ENCODE measurements at regions not wholly inside any gene's neighbourhood (a gene's known extent, or its start where the extent isn't known, plus 50 kb on each side); places are given as distances from the start of the nearest gene placed in this dataset.
"Not testable (repeated sequence)": the region's sequence is repeated elsewhere in the genome, so short reads cannot be mapped to it uniquely, and the experiment has no call there.

GRCh38 chr7:65503434-65504152 is 129.9 kb downstream of the ZNF92 start:
- Histone ChIP-seq H3K27me3 (ENCODE audit: insufficient read depth, low read length) (no peaks in the 10 kb centered on the region), H3K4me3 (ENCODE audit: low read length) (no peak overlapping the region), H3K9me3 (ENCODE audit: low read depth, low read length) (no peaks in the 10 kb centered on the region), H3K4me1 (ENCODE audit: insufficient read depth, low read length) (no peaks in the 10 kb centered on the region)

- H3K27me3 ChIP-seq (ENCODE audit: insufficient read depth, low read length); H3K4me1 ChIP-seq (ENCODE audit: insufficient read depth, low read length); H3K9me3 ChIP-seq (ENCODE audit: low read depth, low read length); H3K4me3 ChIP-seq (ENCODE audit: low read length): not testable (repeated sequence)
Observed at GRCh38 chr7:65504504-65505319, 131.1 kb downstream of the ZNF92 start.

DNA sequence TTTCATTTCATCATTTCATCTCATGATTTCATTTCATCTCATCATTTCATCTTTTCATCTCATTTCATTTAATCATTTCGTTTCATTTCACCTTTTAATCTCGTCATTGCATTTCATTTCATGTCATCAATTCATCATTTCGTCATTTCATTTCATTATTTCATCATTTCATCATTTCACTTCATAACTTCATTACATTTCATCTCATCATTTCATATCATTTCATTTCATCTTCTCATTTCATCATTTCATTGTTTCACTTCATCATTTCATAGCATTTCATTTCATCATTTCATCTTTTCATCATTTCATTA is 131.6 kb downstream of the ZNF92 start:
- not testable (repeated sequence) for H3K9me3 ChIP-seq (ENCODE audit: low read depth, low read length); H3K4me1 ChIP-seq (ENCODE audit: insufficient read depth, low read length); H3K4me3 ChIP-seq (ENCODE audit: low read length)
- peaks cover 10% of the 10 kb centered on the region for H3K27me3 ChIP-seq (ENCODE audit: insufficient read depth, low read length)

DNA sequence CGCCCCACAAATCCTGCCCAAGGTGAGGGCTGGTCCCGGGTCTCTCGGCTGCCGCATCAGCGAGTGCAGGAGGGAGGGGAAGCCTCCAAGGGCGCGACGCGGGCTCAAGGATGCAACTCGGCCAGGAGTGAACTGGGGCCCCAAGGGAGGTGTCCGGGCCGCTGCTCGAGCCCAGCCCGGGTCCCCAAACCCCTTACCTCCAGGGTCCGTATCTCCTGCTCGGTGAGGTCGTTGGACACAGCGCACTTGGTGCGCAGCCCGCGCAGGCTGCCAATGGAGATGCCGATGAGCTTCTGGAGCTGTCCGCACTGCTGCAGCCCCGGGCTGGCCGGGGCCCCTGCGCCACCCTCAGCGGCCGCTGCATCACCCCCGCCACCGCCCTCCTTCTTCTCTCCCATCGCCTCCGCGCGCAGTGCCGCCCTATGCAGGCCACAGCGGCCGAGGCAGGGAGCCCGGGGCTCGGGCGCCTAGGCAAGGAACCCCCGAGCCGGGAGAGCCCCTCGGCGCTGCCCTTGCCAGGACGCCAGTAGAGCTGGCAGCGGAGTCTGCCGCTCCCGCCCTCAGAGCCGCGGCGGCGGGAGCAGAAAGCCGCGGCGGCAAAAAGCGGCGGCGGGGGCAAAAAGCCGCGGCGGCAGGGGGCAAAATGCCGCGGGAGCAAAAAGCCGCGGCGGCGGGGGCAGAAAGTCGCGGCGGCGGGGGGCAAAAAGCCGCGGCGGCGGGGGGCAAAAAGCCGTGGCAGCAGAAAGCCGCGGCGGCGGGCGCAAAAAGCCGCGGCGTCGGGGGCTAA is 135.1 kb downstream of the ZNF92 start:
- peak overlapping the region; percentile 19 for H3K4me3 ChIP-seq (ENCODE audit: low read length)
- peaks cover 23% of the 10 kb centered on the region for H3K27me3 ChIP-seq (ENCODE audit: insufficient read depth, low read length)
- H3K4me1 ChIP-seq (ENCODE audit: insufficient read depth, low read length); H3K9me3 ChIP-seq (ENCODE audit: low read depth, low read length): not testable (repeated sequence)

DNA sequence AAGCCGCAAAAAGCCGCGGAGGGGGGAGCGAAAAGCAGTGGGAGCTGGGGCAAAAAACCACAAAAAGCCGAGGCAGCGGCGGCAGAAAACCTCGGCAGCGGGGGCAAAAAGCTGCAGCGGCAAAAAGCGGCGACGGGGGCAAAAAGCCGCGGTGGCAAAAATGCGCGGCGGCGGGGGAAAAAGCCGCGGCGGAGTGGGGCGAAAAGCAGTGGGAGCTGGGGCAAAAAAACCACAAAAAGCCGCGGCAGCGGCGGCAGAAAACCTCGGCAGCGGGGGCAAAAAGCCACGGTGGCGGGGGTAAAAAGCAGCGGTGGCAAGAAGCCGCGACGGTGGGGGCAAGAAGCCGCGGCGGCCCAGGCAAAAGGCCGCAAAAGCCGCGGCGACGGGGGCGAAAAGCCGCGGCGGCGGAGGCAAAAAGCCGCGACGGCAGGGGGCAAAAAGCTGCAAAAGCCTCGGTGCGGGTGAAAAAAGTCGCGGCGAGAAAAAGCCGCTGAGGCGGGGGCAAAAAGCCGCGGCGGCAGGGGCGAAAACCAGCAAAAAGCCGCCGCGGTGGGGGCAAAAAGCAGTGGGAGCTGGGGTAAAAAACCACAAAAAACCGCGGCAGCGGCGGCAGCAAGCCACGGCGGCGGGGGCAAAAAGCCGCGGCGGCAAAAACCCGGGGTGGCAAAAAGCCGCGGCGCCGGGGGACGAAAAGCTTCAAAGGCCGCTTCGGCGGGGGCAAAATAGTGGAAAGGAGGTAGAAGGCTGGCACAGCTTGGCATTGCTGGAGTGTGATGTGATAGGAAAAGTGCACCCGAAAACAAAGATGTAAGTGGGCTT is 135.9 kb downstream of the ZNF92 start:
- H3K4me3 ChIP-seq (ENCODE audit: low read length), result peak overlapping the region; percentile 19
- no peaks in the 10 kb centered on the region for H3K4me1 ChIP-seq (ENCODE audit: insufficient read depth, low read length)
- H3K27me3 ChIP-seq (ENCODE audit: insufficient read depth, low read length), result peaks cover 28% of the 10 kb centered on the region
- no peaks in the 10 kb centered on the region for H3K9me3 ChIP-seq (ENCODE audit: low read depth, low read length)

DNA sequence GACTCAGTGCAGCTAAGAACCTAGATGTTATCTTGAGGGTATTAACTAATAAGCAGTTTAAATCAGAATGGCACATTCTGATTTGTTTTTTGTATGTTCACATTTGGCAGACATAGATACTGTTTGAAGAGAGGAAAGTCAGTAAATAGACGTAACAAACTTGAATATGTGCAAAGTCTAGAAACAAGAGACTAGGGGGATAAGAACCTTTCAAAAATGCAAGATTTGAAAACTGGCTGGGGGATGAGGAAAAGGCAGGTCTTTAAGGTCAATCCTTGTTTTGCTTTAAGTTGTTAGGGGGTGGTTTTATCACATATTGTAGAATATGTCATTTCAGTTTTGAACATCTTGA is 136.5 kb downstream of the ZNF92 start:
- H3K4me3 ChIP-seq (ENCODE audit: low read length); H3K4me1 ChIP-seq (ENCODE audit: insufficient read depth, low read length): not testable (repeated sequence)

DNA sequence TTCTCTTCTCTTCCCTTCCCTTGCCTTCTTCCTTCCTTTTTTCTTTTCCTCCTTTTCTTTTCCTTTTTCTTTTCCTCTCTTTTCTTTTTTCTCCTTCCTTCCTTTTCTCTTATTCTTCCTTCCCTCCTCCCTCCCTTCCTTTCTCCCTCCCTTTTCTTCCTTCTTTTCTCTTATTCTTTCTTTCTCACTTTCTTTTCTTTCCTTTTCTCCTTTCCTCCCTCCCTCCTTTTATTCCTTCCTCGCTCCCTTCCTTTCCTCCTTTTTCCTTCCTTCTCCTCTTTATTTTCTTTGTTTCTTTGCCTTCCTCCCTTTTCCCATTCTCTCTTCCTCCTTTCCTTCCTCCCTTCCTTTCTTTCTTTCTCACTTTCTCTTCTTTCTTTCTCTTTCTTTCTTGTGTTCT is 146.1 kb downstream of the ZNF92 start:
- H3K4me3 ChIP-seq (ENCODE audit: low read length), result not testable (repeated sequence)

More for the DNA sequence above, 136.5 kb downstream of the ZNF92 start:
- H3K9me3 ChIP-seq (ENCODE audit: low read depth, low read length), result not testable (repeated sequence)
- peaks cover 28% of the 10 kb centered on the region for H3K27me3 ChIP-seq (ENCODE audit: insufficient read depth, low read length)

DNA sequence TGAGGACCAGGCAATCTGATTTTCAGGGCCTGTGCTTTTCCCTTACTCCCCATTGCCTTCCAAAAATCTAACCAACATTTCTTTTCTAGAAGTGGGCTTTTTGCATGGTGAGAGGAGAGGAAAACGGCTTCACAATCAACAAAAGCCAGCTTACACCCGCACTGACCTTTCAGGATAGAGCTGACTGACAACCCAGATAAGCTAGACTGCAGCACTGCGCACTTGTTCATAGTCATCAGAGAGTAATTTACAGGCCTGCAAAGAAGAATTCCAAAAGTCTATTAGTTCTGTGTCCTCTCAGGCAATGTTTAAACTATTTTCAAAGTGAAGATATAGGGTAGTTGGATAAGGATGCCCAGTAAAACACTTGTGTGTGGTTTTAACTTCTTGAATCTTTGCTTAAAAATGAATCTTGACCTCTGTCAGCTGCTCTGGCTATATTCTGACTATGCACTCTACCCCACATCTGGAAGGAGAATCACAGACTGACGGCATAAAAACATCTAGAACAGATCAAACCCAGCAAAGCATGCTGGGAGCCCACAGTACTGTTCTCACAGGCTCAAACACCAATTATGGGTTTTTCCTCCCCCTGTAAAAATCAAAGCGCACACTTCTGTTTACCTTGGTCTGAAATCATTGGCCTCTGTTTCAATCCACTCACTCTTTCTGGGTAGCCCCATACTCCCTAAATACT is 172.0 kb downstream of the ZNF92 start:
- not testable (repeated sequence) for H3K4me3 ChIP-seq (ENCODE audit: low read length); H3K9me3 ChIP-seq (ENCODE audit: low read depth, low read length); H3K4me1 ChIP-seq (ENCODE audit: insufficient read depth, low read length); H3K27me3 ChIP-seq (ENCODE audit: insufficient read depth, low read length)

More for the DNA sequence above, 146.1 kb downstream of the ZNF92 start:
- not testable (repeated sequence) for H3K27me3 ChIP-seq (ENCODE audit: insufficient read depth, low read length); H3K4me1 ChIP-seq (ENCODE audit: insufficient read depth, low read length); H3K9me3 ChIP-seq (ENCODE audit: low read depth, low read length)

- not testable (repeated sequence) for H3K27me3 ChIP-seq (ENCODE audit: insufficient read depth, low read length); H3K4me3 ChIP-seq (ENCODE audit: low read length); H3K4me1 ChIP-seq (ENCODE audit: insufficient read depth, low read length); H3K9me3 ChIP-seq (ENCODE audit: low read depth, low read length)
Observed at GRCh38 chr7:65549589-65550443, 176.2 kb downstream of the ZNF92 start.

DNA sequence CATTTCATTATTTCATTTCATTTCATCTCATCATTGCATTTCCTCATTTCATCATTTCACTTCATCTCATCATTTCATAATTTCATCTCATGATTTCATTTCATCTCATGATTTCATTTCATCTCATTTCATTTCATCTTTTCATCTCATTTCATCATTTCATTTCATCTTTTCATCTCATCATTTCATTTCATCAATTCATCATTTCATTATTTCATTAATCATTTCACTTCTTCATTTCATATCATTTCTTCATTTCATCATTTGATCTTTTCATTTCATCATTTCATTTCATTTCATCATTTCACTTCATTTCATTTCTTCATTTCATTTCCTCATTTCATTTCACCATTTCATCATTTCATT is 176.8 kb downstream of the ZNF92 start:
- H3K9me3 ChIP-seq (ENCODE audit: low read depth, low read length); H3K4me3 ChIP-seq (ENCODE audit: low read length); H3K27me3 ChIP-seq (ENCODE audit: insufficient read depth, low read length); H3K4me1 ChIP-seq (ENCODE audit: insufficient read depth, low read length): not testable (repeated sequence)

- H3K4me1 ChIP-seq (ENCODE audit: insufficient read depth, low read length); H3K4me3 ChIP-seq (ENCODE audit: low read length); H3K27me3 ChIP-seq (ENCODE audit: insufficient read depth, low read length); H3K9me3 ChIP-seq (ENCODE audit: low read depth, low read length): not testable (repeated sequence)
Observed at GRCh38 chr7:65551042-65551441, 177.4 kb downstream of the ZNF92 start.

- not testable (repeated sequence) for H3K4me3 ChIP-seq (ENCODE audit: low read length); H3K9me3 ChIP-seq (ENCODE audit: low read depth, low read length)
Observed at GRCh38 chr7:65554553-65555476, 181.2 kb downstream of the ZNF92 start.

GRCh38 chr7:65558584-65558983 is 184.9 kb downstream of the ZNF92 start:
- not testable (repeated sequence) for H3K4me1 ChIP-seq (ENCODE audit: insufficient read depth, low read length); H3K4me3 ChIP-seq (ENCODE audit: low read length); H3K9me3 ChIP-seq (ENCODE audit: low read depth, low read length); H3K27me3 ChIP-seq (ENCODE audit: insufficient read depth, low read length)

More at GRCh38 chr7:65554553-65555476, 181.2 kb downstream of the ZNF92 start:
- not testable (repeated sequence) for H3K27me3 ChIP-seq (ENCODE audit: insufficient read depth, low read length); H3K4me1 ChIP-seq (ENCODE audit: insufficient read depth, low read length)
